ENCODE measurements at regions not wholly inside any gene's neighbourhood (a gene's known extent, or its start where the extent isn't known, plus 50 kb on each side); places are given as distances from the start of the nearest gene placed in this dataset.

DNA sequence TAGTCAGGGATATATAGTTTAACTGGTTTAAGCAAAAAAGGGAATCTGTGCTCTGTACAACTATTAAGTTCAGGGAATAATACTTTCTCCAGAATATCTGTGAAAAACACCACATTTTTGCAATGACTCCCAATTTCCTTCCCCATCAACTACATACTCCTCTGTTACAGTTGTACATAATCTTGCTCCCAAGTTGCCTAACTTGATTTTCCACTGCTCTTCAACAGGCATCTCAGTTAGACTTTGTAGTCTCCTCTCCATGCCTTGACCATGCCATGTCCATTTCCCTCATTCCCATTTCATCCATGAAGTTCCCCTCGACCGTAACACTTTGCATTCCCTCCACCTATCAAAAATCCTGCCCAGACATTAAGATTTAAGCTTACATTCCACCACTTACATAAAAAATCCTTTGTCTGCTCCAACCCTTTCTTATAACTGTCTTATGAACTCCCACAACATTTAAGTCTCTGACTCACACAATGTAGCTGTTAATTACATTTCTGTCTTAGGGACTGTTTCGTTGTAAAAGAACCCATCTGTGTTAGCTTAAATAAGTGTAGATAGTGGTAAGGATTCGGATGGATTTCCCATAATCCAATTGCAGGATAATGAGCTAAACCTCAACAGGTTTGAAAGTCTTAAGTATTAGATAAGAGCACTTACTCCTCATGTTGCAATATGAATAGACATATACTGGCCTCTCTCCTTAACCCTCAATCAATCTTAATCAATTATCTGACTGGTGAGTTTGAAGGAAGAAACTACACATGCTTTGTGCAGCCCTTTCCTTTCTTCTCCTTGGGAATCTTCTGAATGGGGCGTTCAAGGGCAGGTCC, 156.5 kb downstream of the PAWR start:
- TF ChIP-seq CTCF (IDR thresholded peaks at IDR 0.05; ENCODE audit: low read depth, low read length) = no peak
- H3K4me1 ChIP-seq = no peaks in the 10 kb centered on the region
- H3K4me3 ChIP-seq (ENCODE audit: low read depth, low read length) = no peak overlapping the region
- H3K27me3 ChIP-seq = peaks cover 1% of the 10 kb centered on the region
- DNase-seq = no peak
- no peaks in the 10 kb centered on the region for H3K36me3 ChIP-seq
- no peaks in the 10 kb centered on the region; the same call in 1 of the 2 replicates for H3K9me3 ChIP-seq

GRCh38 chr12:79532907-79533288, 157.9 kb downstream of the PAWR start:
- no peaks in the 10 kb centered on the region for H3K36me3 ChIP-seq
- H3K9me3 ChIP-seq = no peaks in the 10 kb centered on the region; the same call in 1 of the 2 replicates
- H3K27me3 ChIP-seq = no peaks in the 10 kb centered on the region; the same call in 1 of the 2 replicates
- no peaks in the 10 kb centered on the region for H3K4me1 ChIP-seq
- no peak overlapping the region for H3K4me3 ChIP-seq (ENCODE audit: low read depth, low read length)
- DNase-seq = peak; percentile 28
- TF ChIP-seq CTCF (IDR thresholded peaks at IDR 0.05; ENCODE audit: low read depth, low read length) = no peak

DNA sequence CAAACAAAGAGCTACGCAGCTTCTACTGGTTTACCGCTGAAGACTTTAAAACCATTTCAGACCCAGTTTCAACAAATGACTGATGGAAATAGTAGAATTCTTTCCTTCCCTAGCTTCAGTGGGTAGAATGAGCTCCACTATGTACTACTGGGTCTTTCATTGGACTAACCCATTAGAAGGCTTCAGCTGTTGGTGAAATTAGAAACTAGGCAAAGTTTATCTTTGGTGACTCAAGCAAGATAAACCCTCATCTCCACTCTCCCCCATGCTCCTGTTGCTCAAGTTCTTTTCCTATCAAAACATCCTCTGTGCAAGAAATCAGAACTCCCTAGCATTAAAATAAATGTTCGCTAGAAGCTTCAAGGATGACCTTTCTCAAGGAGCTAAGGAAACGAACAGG, 159.2 kb downstream of the PAWR start:
- Histone ChIP-seq H3K36me3 (no peaks in the 10 kb centered on the region), H3K27me3 (peaks cover 8% of the 10 kb centered on the region), H3K4me1 (no peaks in the 10 kb centered on the region), H3K4me3 (ENCODE audit: low read depth, low read length) (no peak overlapping the region), H3K9me3 (no peaks in the 10 kb centered on the region; the same call in 1 of the 2 replicates)
- no peak for DNase-seq
- no peak for TF ChIP-seq CTCF (IDR thresholded peaks at IDR 0.05; ENCODE audit: low read depth, low read length)

- H3K4me3 ChIP-seq (ENCODE audit: low read depth, low read length) = no peak overlapping the region
- H3K36me3 ChIP-seq = no peaks in the 10 kb centered on the region
- peaks cover 27% of the 10 kb centered on the region for H3K27me3 ChIP-seq
- TF ChIP-seq CTCF (IDR thresholded peaks at IDR 0.05; ENCODE audit: low read depth, low read length) = no peak
- no peaks in the 10 kb centered on the region for H3K4me1 ChIP-seq
- DNase-seq = no peak
- H3K9me3 ChIP-seq = no peaks in the 10 kb centered on the region; the same call in 1 of the 2 replicates
Observed at GRCh38 chr12:79527473-79527872, 163.3 kb downstream of the PAWR start.

DNA sequence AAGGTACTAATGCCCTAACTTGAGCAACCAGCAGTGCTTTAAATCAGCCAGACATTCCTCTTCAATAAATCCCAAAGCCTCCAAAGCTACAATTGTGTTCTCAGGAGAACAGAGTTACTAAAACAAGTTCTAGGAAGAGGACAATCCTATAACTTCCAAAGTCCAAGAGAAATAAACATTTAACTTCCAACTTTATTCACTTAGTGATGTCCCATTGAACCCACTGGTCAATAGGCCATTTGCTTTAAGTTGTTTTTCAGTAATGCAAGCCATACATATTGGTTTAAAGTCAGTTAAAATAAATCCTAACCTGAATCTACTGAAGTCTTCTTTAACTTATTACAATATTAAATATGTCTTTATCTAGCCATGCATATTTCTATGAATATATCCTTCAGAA, 165.4 kb downstream of the PAWR start:
- DNase-seq = no peak
- TF ChIP-seq CTCF (IDR thresholded peaks at IDR 0.05; ENCODE audit: low read depth, low read length) = no peak
- H3K9me3 ChIP-seq = no peaks in the 10 kb centered on the region

GRCh38 chr12:79524507-79525148, 166.1 kb downstream of the PAWR start:
- DNase-seq = no peak
- H3K9me3 ChIP-seq = no peaks in the 10 kb centered on the region
- H3K27me3 ChIP-seq = peaks cover 36% of the 10 kb centered on the region
- no peaks in the 10 kb centered on the region for H3K36me3 ChIP-seq
- H3K4me1 ChIP-seq = no peaks in the 10 kb centered on the region
- TF ChIP-seq CTCF (IDR thresholded peaks at IDR 0.05; ENCODE audit: low read depth, low read length) = no peak
- H3K4me3 ChIP-seq (ENCODE audit: low read depth, low read length) = no peak overlapping the region

More for the DNA sequence above, 165.4 kb downstream of the PAWR start:
- Histone ChIP-seq H3K4me1 (no peaks in the 10 kb centered on the region), H3K4me3 (ENCODE audit: low read depth, low read length) (no peak overlapping the region), H3K27me3 (peaks cover 34% of the 10 kb centered on the region), H3K36me3 (no peaks in the 10 kb centered on the region)

Data from BE2C (cell line).